HG03025 (cell line): ENCODE measurements at regions not wholly inside any gene's neighbourhood (a gene's known extent, or its start where the extent isn't known, plus 50 kb on each side); places are given as distances from the start of the nearest gene placed in this dataset.

ENCODE experiments used
- ATAC-seq: cut with Tn5 transposase; IDR thresholded peaks from one replicate; pipeline ENCODE4 v1.9.1; 2021; ENCODE audit warnings: mild to moderate bottlenecking, moderate library complexity; ENCODE audit not compliant: unreplicated experiment, low FRiP score

GRCh38 chr18:30566877-30567276 is 475.7 kb downstream of the DSC3 start:
- no peak for ATAC-seq

- ATAC-seq: no peak
Measured at GRCh38 chr18:30562231-30562630, 480.3 kb downstream of the DSC3 start.

GRCh38 chr18:30556112-30556511 is 486.4 kb downstream of the DSC3 start:
- ATAC-seq: no peak

DNA sequence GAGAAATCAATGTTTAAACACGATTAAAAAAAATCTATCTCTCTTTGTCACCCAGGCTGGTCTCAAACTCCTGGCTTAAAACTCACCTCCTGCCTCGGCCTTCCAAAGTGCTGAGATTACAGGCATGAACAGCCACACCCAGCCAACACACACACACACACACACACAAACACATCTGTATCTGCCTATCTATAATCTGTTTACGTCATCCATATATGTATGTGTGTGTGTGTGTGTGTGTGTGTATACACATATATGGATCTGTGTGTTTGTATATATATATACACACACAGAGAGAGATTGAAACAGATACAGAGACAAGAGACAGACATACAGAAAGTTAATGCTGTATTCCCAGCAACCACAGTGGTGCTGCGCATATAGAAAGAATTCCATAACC is 497.1 kb downstream of the DSC3 start:
- no peak for ATAC-seq

DNA sequence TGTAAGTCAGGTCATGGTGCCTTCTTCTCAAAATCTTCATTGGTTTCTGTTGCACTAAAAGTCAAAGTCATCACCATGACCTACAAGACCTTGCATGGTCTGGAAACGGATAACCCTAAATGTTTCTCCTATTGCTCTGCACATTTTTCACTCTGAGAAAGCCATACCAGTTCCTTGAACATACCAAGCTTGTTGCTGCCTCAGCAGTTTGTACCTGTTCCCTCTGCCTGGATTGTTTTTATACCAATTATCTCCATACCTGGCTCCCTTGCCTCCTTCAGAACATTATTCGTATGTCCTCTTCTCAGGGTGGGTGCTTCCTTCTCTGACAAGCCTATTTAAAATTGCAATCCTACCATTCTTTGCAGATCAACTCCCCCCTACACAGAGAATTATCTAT is 498.4 kb downstream of the DSC3 start:
- no peak for ATAC-seq

- no peak for ATAC-seq
Measured at GRCh38 chr18:30533716-30534115, 508.8 kb downstream of the DSC3 start.

DNA sequence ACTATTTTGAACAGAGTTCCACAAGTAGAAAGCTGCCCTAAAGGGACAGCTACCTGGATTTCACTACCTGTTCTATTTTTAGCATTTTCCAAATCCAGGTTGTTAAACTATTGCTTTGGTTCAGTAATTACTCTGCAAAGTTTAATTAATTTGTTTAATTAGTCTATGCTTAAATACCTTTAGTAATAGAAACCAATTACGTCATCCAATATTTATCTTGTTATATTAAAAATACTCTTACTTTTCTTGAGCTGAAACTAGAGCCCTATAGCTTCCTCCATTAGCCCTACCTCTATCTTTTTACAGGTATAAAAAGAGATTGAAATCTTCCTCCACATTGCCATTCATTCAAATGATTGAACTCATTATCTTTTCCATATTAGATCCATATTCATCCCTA is 514.6 kb downstream of the DSC3 start:
- ATAC-seq: no peak

DNA sequence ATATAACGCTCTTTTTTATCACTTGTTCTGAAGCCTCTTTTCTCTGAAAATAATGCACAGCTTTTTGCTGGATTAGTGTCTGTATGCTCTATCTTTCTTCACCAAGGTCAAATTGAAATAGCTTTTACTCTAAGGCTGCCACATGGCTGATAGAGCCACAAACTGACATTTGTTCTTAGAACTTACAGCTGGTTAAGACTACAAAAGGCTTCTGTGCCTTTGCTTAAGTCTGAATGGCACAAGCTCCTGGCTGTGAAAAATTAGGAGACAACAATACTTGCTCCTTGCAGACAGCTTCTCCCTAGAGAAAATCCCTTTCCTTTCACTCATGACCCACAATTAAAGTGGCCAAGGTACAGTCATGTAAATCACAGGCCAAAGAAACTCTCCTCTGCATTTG is 515.3 kb downstream of the DSC3 start:
- no peak for ATAC-seq

GRCh38 chr18:30522288-30522929 is 520.1 kb downstream of the DSC3 start:
- ATAC-seq: no peak

DNA sequence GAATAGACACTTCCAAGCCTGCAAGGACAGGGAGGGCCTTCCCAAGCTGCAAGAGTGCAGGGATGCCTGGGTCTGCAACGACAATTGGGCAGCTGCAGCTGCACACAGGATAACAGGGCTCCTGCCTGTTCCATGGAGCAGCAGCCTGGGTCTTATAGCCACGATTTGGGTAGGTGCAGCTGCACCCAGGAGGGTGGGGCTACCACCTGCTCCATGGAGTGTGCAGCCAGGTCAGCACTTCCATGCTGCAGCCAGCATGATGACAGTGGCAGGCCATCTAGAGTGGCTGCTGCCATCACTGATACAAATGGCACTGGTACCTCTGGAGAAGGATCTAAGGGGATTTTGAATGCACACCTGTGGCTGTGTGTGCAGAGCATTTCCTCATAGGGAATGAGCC is 528.5 kb downstream of the DSC3 start:
- no peak for ATAC-seq

DNA sequence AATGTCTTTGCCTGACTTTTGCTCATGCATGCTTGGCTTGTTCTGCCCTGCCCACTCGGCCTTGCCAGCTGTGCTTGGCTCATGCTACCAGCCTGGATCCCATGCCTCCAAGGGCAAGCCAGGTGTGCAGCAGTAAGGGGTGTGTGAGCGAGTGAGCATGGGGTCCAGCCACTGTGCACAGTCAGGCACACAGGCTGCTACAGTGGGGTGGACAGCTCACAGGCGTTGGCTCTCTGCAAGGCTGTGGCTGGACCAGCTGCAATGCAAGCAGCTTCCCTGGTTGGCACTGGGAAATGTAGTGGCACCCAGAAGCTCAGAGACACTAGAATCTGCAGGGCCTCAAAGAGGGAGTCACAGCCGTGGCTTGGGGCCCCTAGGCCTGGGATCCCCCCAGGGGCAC is 529.7 kb downstream of the DSC3 start:
- no peak for ATAC-seq

DNA sequence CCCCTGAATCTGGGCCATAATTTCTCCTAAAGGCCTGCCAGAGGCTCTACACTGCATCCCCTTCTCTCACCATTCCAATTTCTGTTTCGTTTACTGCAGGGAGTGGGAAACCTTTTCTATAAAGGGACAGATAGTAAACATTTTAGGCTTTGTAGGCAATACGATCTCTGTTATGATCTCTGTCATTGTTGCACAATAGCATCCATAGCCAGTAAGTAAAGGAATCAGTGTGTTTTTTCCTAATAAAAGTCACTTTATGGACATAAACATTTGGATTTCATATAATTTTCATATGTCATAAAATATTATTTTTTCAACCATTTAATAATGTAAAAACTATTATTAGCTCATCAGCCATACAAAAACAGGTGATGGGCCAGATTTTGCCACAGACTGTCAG is 531.7 kb downstream of the DSC3 start:
- ATAC-seq: no peak

DNA sequence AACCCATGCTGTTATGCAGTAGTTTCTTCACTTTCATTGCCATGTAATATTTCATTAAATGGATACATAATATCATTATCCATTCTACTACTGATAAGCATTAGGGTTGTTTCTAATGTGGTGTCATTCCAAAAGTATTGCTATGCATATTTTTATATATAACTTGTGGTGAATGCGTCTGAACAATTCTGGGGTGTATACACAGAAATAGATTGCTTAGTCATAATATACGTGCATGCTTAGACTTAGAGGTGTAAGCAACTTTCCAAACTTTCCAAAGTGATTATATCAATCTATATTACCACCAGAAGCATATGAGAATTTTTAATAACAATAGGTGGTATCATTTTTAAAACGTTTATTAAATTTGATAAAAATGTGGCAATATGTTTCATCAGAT is 540.9 kb downstream of the DSC3 start:
- ATAC-seq: no peak

GRCh38 chr18:30500240-30500945 is 542.1 kb downstream of the DSC3 start:
- ATAC-seq: no peak

DNA sequence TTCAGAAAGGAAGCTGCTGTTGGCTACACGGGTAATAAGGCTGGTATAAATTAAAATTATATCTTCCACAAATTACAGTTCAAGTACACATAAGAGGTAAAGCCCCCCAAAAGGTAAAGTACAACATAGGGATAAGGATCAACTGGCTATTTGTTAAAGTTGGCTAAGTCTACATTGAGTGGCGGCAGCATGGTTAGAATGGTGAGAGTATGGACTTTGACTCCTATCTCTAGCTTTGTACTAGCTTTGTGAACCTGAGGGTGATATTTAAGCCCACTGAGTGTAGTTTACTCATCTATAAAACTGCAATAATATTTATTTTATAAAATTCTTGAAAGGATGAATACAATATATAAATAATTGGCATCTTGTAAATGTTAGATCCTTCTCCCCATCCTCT is 542.8 kb downstream of the DSC3 start:
- ATAC-seq: no peak

- no peak for ATAC-seq
Measured at GRCh38 chr18:30492552-30493129, 549.9 kb downstream of the DSC3 start.

GRCh38 chr18:30491815-30492551 is 550.6 kb downstream of the DSC3 start:
- ATAC-seq: no peak

GRCh38 chr18:30489890-30490643 is 552.5 kb downstream of the DSC3 start:
- no peak for ATAC-seq

DNA sequence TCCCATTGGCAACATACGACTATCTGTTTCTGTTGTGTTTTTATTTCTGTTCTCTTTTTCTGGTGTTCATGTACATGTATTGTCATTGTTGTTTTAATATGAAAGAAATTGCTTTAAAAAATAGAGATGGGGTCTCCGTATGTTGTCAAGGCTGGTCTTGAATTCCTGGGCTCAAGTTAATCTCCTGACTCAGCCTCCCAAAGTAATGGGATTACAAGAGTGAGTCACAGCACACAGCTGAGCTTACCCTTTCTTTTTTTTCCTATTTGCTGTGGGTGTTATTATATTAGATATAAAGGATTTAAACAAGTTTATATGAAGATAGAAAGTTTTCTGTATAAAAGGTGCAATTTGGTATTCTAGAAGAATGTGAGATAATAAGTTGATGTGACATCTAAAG is 554.6 kb downstream of the DSC3 start:
- no peak for ATAC-seq

- no peak for ATAC-seq
Measured at GRCh38 chr18:30486856-30487255, 555.7 kb downstream of the DSC3 start.

DNA sequence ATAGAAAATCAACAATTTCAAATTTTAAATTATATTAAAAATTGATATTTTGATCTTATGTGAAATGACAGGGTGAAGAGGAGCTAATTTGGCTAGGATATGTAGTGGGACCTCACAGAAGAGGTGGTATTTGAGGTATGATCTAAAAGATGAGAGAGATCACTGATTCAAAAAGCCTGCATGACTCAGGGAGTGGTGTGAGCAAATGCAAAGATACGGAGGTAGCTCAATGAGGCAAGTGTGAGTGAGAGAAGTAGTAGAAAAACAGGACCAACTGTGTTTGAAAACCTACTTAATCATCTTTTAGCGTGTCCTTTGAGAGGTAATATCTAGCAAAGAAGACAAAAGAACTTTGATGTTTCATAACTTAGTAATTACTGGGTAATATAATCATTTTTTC is 557.5 kb downstream of the DSC3 start:
- ATAC-seq: no peak
